Right renal cortex interstitium (tissue), 3 donors: ENCODE measurements at regions not wholly inside any gene's neighbourhood (a gene's known extent, or its start where the extent isn't known, plus 50 kb on each side); places are given as distances from the start of the nearest gene placed in this dataset.
"Not testable (repeated sequence)": the region's sequence is repeated elsewhere in the genome, so short reads cannot be mapped to it uniquely, and the experiment has no call there.

Experiments used
- DNase-seq, 3 donors: peaks; one replicate each; pipeline ENCODE4 v3.0.0-alpha.2; 2013; ENCODE audit warnings: low read depth in 3 of 3, low spot score in 2 of 3

DNA sequence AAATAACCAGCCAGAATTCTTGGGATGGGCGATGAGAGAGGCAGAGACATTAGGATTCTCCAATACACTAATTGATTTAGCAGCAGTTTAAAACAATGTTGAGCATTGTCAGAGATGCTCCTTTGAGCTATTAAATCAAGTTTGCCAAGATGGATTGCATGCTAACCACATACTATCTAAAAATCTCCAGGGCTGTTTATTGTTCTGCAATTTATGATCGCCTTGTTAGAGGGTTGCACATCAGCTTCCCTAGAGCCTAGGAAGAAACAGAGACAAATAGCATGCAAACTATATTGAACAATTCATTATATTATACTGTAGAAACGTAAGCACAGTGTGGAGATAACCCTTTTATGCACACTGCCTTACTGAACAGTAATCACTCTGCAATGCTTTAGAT, 599.9 kb downstream of the SOX5 start:
- DNase-seq = no peak

DNA sequence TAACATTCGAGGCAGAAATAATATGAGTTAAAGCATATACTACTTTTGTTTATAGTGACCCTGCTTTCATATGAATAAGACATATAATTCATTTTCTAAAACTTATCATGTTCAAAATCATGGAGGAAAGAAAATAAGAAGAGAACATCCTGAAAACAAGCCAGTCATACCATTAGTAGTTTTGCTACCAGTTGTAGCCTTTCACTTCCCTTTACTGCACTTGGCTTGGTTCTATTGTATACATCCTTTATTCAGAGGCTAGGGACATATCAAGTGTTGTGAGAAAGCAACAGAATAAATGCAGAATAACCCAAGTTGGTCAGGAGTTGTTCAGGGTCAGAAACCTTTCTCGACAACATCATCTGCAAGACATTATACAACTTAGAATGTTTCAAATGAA, 598.7 kb downstream of the SOX5 start:
- DNase-seq = no peak

DNA sequence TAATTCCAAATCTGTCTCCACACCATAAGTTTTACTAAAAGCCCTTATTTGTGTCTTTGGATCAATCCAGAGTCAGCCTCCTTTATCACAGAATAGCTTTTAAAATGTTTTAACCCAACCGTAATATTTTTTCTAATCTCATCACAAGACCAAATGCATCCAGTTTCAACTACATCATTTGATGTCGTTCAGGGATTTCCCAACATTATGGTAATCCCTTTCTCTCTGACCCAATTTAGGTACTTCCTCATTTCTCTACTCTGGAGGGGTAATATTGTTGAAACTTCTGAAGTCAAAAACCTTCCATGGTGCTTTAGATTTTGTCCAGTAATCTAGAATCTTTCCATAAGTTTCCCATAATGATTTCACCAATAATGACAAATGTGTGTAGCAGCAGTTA, 596.8 kb downstream of the SOX5 start:
- DNase-seq = no peak

DNA sequence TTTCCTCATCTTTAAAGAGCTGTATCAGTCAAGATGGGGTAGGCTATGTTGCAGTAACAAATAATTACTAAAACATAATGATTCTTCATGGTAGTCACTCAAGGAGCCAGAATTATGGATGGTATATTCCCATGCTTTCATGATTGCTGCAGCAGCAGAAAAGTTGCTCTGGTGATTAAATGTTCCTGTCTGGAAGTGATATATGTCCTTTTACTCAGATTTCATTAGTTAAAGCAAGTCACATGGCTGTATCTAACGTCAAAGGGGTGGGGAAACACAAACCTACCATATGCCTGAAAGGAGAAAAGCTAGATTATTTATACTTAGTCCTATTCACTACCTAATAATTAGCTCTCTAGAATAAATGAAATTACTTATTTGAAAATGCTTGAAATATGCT, 594.7 kb downstream of the SOX5 start:
- no peak for DNase-seq

DNA sequence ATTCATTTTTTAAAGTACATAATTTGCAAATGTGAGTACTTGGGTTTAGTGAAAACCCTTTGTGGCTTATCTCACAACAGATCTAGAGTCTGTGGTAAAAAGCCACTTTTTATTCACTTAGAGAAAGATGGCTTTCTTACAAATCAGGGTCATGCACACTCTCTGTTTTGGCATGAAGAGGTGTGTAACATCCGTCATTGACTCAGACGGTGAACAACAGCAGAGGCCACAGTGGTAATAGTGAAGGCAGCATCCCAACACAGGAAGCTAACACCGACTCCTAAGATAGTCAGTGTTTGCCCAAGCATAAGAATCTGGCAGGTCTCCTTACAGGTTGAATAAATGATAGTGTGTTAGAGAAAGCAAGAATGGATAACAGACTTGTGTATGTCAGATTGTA, 593.0 kb downstream of the SOX5 start:
- DNase-seq = no peak

DNA sequence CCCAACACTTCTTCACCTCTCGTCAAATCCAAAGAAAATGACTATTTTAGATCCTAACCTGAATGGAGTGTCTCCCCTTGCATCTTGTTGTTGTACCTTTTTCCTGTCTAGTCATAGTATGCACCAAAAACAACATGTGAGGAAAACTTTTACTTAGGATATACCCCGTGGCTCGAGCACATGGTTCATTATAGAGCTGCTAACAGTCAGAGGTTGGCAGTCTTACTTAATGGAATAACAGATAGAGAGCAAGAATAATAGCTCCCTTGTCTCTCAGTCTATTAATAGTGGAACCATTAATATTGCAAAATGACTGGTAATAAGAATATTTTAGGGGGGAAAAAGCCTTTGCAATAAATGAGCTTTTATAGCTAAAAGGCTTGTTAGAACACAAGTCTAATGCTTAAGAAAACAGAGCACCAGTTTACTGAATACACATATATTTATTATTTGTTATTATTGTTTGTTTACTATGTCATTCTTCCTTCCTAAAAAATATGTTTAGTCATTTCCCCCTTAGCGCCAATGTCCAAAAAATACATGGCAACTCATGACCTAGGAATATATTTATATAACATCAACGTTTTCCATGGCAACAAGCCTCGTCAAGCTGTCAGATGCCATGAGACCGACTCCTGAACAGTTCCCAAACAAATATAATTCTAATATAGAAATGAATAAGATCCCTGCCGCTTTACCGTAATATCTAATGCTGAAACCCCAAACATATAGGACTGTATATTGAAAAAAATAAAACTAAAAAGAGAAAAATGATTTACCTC, 592.4 kb downstream of the SOX5 start:
- no peak for DNase-seq

DNA sequence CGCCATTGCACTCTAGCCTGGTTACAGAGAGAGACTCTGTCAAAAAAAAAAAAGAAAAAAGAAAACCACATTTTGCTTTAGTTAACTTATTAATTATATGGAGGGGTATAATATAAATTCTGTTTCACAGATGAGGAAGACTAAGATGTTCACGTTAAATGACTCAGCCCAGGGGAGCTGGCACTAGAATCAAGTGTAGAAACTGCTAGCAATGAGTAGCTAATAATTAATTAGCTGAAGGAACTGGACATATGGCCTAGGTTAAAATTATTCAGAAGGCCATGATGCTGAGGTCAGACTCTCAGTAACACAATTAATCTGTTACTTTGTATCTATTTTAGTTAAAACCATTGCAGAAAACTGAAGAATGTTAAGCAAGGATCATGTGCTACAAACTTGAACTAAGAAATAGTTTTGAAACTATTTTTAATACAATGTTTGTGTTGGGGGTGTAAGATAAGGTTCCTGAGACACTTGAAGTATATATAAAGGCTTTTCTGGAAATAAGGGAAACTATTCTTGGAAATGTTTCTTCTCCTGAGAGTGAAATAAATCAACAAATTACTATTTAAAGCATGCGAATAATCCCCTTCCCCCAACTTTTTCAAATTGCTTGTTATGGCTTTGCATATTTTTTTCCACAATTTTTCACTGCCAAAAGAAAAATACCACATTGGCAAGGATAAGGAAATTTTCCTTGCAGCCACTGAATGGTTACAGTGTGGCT, 589.3 kb downstream of the SOX5 start:
- DNase-seq = peak in 2 of 3 donors; percentile 27 to 31

DNA sequence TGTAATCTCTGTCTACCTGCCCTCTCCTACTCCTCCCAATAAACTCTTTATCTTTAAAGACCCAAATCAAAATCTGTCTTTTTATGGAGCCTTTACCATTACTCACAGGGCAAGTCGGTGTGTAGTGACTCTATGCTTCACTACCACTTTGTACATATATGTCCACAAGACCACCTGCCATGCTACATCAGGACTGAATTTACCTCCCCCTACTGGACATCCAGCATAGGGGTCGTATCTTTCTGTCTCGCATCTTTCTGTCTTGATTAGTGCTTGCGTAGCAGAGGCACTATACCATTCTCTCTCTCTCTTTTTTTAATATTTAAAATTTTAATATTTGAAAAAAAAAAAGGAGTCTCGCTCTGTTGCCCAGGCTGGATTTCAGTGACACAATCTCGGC, 587.5 kb downstream of the SOX5 start:
- DNase-seq = no peak

DNA sequence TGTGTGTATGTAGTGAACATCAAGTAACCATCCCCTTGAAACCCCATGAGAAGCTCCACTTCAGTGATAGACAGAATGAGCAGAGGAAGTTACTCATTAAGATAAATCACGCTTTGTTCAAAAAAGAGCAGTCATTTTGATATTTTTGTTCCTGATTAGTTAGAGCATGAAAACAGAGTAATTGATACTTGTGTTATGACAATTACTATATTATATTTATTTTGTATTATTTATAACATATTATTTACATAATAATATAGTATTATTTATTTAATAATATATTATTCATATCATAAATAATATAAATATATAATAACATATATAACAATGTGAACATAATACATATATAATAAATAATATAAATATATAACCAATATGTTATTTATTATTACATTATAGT, 580.9 kb downstream of the SOX5 start:
- DNase-seq = no peak

DNA sequence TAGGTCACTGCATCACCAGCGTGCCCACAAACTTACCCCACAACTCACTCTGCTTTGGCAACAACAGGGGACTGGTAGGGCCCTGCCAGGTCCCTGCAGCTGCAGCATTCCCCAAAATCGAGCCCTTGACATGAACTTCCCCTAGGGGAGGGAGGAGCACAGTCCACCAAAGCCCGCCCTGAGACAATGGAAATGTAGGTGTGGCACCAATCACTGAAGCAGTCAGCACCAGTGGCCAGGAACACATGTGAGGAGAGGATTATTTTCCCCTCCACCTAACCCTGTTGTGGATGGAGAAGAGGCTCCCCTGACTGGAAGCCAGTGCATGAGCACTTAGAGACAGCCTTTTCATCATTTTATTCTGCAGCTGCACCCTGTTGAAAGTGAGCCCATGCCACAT, 573.8 kb downstream of the SOX5 start:
- DNase-seq = no peak

DNA sequence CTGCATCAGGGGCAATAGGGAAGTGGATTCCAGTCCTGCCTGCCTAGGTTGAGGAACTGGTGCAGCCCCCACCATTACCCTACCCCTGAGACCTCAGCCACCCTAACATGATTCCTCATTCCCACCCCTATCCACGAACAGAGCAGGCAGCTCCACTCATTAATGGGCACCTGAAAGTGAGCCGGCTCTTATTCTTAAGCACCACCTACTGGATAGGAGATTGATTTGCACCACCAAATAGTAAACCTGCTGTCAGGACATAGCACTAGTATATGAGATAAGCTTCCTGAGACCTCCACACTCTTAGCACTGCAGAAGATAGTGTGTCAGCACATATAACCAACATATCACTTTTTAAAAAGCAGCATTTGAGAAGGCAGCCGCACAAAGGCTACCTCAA, 573.2 kb downstream of the SOX5 start:
- DNase-seq = no peak

DNA sequence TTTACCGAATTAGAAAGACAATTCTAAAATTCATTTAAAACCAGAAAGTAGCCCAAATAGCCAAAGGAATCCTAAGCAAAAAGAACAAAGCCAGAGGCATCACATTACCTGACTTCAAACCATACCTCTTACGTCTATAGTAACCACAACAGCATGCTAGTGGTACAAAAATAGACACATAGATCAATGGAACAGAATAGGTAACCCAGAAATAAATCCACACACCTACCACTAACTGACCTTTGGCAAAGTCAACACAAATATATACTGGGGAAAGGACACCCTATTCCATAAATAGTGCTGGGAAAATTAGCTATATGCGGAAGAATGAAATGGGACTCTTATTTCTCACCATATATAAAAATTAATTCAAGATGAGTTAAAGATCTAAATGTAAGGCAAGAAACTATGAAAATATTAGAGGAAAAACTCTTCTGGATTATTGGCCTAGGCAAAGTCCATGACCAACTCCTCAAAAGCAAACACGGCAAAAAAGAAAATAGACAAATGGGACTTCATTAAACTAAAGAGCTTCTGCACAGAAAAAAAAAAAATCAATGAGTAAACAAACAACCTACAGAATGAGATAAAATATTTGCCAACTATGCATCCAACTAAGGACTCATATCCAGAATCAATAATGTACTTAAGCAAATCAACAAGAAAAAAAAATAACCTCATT, 568.9 kb downstream of the SOX5 start:
- DNase-seq = no peak

DNA sequence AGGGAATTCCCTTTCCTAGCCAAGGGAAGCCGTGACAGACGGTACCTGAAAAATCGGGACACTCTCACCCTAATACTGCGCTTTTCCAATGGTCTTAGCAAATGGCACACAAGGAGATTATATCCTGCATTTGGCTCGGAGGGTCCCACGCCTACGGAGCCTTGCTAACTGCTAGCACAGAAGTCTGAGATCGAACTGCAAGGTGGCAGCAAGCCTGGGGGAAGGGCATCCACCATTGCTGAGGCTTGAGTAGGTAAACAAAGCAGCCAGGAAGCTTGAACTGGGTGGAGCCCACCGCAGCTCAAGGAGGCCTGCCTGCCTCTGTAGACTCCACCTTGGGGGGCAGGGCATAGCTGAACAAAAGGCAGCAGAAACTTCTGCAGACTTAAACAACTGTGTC, 560.6 kb downstream of the SOX5 start:
- DNase-seq = not testable (repeated sequence)

DNA sequence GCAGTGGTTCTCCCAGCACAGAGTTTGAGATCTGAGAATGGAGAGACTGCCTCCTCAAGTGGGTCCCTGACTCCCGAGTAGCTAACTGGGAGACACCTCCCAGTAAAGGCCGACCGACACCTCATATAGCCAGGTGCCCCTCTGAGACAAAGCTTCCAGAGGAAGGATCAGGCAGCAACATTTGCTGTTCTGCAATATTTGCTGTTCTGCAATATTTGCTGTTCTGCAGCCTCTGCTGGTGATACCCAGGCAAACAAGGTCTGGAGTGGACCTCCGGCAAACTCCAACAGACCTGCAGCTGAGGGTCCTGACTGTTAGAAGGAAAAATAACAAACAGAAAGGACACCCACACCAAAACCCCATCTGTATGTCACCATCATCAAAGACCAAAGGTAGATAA, 560.2 kb downstream of the SOX5 start:
- not testable (repeated sequence) for DNase-seq

DNA sequence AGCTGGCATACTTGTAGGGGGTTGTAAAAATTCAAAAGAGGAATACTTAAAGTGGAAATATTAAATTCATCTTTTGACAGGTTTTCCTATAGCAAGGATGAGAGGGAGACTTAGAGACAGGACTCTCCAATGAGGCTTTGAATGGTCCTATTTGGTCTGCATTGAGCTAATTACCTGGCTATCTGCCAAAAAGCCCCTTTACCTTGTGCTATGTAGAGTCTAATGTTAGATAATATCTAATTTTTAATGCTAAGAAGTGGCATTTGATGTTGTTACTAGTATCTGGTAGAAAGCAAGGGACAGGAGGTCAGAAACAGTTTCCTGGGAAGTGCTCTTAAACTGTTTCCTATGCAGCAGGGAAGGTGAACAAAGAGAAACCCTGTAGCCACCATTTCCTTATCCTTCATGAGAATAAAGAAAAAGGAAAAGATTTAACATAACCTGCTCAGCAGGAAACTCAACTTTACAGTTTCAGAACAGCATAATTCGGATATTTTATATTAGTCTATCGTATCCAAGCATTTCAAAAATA, 550.0 kb downstream of the SOX5 start:
- no peak for DNase-seq

DNA sequence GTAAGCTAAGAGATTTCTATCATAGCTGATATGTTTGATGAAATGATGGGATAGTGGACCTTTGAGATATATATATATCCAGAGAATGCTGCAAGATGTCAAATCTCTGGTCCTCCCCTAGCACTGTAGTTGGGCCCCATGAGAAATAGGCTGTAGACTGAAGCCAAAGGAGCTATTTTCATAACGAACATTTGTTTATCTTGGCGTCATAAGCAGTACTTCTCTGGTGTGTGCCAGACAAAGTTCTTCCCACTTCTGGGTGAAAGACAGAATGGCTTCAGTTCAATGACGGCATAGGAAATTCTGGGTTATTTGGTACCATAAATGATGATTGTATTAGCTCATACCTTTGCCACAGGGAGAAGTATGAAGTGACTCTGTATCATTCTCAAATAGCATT, 534.3 kb downstream of the SOX5 start:
- no peak for DNase-seq

DNA sequence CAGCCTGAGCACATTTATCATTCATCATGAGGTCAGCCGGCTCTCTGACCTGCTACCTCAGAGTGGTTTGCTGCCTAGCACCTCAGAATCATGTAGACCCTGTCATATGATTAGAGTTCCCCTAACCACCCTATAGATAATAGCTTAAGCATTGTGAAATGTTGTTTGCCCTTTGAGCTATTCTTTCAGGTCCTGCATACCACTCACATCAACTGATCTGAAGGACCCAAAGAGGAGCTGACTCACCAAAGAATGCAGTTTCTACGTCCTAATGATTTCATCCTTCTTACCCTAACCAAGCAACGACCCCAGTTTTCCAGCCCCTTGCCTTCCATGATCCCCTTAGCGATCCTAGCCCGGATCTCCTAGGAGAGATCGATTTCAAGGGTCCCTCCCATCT, 527.9 kb downstream of the SOX5 start:
- no peak for DNase-seq

DNA sequence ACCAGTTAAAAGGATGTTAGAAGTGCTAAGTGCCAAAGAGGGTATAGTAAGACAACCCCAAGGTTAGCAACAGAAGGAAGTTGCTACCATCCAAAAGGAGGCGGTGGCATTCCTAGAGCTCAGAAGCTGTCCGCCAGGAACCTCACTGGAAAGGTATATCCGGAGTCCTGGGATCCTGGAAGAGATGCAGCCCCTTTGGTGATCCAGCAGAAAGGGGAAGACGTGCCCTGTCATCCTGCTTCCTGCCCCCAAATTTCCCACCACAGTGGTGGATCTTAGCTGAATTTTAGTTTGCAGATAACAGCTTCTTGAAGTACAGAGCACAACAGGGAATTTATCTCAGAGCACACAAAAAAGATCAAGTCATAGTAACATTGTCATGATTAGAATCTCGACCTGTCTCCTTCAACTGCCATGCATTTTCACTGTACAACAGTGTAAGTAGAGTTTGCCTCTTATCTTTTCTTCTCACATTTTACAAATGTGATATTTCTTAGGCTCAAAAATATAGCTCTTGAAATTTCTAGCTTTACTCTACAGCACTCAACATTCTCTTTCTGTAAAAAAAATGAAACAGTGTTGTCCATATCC, 526.3 kb downstream of the SOX5 start:
- no peak for DNase-seq

DNA sequence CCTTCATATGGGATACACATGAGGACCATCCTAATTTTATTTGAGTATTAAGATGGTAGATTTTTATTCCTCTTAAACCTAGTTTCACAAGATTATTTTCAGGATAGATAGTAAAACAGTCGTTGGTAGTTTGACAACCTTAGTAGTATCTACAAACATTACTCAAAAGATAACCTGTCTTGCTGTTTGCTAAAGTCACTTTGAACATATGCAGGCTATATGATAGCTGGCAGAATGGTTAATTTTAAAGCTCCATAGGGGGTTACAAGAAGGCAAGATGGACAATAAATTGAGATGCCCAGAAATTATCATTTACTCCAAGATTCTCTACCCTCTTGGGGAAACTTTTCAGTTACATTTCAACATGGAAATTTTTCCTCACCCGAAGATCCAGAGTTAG, 525.7 kb downstream of the SOX5 start:
- no peak for DNase-seq

DNA sequence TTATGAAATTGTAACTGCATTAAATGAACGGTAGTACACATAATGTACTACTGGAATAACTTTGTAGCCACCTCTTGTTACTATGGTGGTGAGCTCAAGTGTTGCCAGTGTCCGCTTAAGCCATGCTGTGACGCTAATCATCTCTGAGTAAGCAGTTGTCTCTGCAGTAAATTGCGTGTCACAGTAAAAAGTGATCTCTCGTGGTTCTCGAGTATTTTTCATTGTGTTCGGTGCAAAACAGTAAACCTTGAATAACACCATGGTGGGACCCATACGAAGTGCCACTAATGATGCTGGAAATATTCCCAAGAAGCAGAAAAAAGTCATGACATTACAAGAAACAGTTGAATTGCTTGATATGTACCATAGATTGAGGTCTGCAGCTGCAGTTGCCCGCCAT, 524.8 kb downstream of the SOX5 start:
- no peak for DNase-seq

DNA sequence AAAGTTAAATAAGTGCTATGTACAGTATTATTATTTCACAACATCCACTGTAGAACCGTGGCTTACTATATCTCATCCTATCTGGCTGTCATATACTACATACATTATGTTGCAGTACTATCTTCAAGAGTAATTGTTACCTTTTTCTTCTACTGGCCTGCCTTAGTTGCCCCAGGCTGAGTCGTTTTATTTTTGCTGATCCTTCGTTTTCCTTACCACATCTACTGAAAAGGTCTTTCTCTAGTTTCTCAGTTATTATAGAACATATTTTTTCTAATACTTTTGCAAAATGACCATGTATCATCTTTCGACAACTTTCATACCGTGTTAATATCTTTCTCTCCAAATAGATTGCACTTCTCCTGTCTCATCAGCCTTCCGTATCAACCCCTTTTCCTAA, 523.1 kb downstream of the SOX5 start:
- DNase-seq = no peak
